NCI-H69 (cell line): ENCODE measurements at regions not wholly inside any gene's neighbourhood (a gene's known extent, or its start where the extent isn't known, plus 50 kb on each side); places are given as distances from the start of the nearest gene placed in this dataset.
"Not testable (repeated sequence)": the region's sequence is repeated elsewhere in the genome, so short reads cannot be mapped to it uniquely, and the experiment has no call there.

Experiments used
- DNase-seq: peaks from one replicate; lab custom pipeline; 2025; lab: John Stamatoyannopoulos, UW

DNA sequence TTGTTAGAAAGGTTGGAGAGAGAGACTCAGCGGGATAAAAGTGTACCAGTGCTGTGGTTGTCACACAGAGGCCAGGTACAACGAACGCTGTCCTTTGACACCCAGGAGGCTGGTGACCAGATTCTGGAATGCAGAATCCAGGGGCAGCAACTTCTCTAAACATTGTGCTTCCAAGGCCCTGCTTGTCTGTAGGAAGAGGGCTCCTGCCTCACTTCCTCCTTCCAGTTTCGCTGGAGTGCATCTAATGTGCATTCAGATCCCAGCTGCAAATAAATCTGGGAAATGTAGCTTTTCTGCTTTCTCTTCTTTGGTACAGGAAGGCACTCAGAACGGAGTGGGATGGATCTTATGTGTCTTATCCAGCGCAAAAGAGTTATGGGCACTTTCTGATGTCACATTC lies 171.8 kb upstream of the ATP5MC3 start:
- no peak for DNase-seq

DNA sequence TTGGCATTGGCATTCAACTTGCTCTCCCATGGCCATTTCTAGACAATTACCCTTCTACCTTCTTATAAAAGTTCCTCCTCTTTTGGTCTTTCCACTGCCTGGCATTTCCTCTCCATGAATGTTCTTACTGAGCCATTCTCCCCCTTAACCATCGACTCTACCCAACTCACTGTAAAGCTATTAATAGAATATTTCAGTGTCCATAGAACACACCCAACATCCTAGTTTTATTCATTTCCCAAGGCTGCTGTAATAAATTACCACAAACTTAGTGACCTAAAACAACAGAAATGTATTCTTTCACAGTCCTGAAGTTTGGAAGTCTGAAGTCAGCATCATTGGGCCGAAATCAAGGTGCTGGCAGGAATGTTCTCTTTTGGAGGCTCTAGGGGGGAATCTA lies 170.0 kb upstream of the ATP5MC3 start:
- no peak for DNase-seq

GRCh38 chr2:175350105-175350504 lies 168.6 kb upstream of the ATP5MC3 start:
- DNase-seq, result no peak

GRCh38 chr2:175342085-175342484 lies 160.6 kb upstream of the ATP5MC3 start:
- DNase-seq, result no peak

GRCh38 chr2:175330195-175330594 lies 148.7 kb upstream of the ATP5MC3 start:
- DNase-seq, result no peak

DNA sequence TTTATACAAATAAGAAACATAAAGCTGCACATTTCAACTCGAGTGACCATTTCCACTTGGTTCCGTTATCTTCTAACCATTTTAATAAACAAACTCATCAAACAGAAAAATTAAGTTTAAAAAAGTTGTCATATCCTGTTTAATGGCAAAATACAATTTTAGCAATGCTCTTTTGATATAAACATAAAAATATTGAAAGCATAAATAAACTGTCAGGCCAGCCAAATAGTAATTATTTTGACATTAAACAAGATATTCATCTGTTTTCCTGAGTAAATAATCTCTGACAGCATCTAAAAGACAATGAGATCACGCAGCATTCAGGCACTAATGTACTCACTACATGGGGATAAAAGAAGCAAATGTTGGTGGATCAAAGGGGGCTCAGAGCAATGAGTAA lies 145.3 kb upstream of the ATP5MC3 start:
- no peak for DNase-seq

DNA sequence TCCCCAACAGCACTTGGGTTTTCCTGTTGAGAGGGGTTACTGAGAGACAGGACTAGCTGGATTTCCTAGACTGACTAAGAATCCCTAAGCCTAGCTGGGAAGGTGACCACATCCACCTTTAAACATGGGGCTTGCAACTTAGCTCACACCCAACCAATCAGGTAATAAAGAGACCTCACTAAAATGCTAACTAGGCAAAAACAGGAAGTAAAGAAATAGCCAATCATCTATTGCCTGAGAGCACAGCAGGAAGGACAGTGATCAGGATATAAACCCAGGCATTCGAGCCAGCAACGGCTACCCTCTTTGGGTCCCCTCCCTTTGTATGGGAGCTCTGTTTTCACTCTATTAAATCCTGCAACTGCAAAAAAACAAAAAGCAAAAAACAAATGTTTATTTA lies 144.7 kb upstream of the ATP5MC3 start:
- not testable (repeated sequence) for DNase-seq

GRCh38 chr2:175323162-175323561 lies 141.7 kb upstream of the ATP5MC3 start:
- DNase-seq, result no peak

DNA sequence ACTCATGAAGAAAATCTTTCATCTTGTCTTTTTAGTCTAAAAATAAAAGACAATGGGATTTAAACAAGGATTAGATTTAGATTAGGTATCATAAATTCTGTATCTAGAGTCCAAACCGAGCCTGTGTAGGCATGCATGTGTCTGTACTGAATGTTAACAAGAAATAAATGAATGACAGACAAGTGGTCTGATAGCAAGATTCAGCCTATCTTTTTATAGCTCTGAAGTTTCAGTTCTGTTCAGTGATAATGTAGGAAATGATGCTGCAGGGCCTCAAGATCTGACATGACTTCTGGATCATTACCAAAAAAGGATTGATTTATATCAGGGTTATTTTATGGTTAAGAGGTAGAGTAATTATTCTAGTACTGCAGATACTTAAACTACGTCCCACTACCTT lies 137.0 kb upstream of the ATP5MC3 start:
- no peak for DNase-seq

GRCh38 chr2:175317751-175318150 lies 136.2 kb upstream of the ATP5MC3 start:
- no peak for DNase-seq

GRCh38 chr2:175312137-175312536 lies 130.6 kb upstream of the ATP5MC3 start:
- DNase-seq, result no peak

GRCh38 chr2:175310813-175311504 lies 129.4 kb upstream of the ATP5MC3 start:
- DNase-seq, result no peak

DNA sequence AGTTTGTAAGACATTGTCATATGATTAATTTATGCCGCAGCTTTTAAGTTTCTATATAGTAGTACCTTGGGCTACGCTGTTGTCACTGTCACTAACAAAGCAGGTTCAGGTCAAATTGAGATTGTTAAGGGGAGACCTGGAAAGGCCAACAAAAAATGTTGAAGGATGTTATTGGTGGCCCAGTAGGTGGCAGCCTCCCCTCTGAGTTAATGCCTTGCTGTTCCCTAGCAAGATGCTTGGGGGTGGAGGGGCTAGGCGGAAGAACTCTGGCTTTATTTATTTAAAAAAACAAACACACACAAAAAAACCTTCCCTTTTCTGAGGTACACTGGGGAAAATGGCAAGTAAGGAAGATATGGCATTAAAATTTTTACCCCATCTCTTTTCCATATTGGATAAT lies 128.3 kb upstream of the ATP5MC3 start:
- peak; percentile 80 for DNase-seq

DNA sequence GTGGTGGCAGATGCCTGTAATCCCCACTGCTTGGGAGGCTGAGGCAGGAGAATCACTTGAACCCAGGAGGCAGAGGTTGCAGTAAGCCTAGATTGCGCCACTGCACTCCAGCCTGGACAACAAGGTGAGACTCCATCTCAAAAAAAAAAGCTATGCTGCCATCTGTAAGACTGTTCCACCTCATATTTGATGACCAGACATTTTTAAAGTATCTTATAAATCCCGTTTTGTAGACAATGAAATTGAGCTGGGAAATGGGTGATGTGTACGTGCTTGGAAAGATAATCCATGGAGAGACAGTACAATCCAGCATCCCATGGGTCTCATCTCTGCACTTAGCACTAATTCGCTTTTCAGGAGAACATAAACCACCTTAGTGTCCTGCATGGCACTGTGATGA lies 126.5 kb upstream of the ATP5MC3 start:
- no peak for DNase-seq

DNA sequence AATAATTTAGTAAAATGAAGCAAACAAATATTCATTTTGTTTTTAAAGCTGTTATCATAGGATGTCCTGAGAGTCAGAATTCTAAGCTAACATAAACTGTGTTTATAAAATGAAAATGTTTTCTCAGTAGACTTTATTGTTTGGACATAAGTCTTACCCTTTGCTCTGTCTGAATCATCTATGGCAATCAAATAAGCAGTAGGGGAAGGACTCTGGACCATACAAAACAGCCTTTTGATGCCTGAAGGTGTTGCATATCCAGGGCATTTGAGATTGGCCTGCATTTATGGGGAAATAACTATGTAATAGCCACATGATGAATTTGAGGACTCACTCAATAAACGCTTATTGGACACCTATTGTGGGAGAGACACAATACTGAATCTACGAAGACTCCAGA lies 123.0 kb upstream of the ATP5MC3 start:
- DNase-seq, result no peak

DNA sequence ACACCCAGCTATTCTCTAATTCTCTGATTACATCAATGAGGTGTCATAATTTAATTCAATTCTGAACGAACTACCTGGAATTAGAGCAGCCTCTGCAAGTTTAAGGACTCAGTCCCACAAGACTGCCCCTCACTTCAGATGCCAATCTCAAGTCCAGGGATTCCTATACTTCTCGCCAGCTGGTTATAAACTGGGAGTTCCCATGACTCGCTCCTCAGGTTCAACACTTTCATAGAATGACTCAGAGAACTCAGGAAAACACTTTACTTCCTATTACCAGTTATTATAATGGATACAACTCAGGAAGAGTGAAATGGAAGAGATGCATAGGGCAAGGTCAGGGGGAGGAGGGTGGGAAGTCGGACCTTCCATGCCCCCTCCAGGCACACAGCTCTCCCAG lies 112.3 kb upstream of the ATP5MC3 start:
- no peak for DNase-seq

GRCh38 chr2:175293195-175293594 lies 111.7 kb upstream of the ATP5MC3 start:
- DNase-seq, result no peak

DNA sequence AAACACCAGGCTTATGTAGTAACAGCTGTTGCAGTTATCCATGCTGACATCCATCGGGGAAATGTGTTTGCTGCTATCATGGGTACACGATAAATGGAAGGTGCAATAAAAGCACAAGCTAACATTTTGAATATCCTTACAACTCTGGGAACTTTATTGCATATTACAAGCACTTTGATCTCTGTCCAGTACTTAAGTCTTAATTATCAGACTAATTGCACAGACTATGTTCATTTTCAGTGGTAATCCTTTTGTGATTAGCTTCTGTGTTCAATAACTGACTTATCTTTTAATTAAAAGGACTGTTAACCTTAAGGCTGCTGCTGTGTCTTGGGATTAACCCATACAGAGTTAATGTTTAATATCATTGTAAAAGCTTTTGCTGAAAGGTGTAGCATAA lies 101.4 kb upstream of the ATP5MC3 start:
- DNase-seq, result no peak

DNA sequence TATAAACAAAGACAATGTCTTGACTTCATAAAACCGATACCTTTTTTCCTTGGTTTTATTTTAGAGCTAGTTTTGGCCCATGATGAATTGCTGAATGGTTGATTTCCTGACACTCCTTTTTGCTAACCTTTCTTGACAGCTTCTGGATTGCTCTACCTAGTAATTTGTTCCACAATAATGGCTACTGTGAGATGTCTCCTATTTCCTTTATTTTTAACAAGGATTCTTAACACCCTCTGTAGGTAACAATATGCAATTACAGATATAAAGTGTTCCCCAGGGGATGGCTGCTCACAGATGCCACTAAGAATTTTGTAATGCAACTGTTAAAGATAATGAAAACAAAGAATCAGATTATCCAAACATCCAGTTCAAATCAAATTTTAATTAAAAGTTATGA lies 100.8 kb upstream of the ATP5MC3 start:
- DNase-seq, result peak; percentile 86

GRCh38 chr2:175277772-175278171 lies 96.3 kb upstream of the ATP5MC3 start:
- DNase-seq, result no peak

DNA sequence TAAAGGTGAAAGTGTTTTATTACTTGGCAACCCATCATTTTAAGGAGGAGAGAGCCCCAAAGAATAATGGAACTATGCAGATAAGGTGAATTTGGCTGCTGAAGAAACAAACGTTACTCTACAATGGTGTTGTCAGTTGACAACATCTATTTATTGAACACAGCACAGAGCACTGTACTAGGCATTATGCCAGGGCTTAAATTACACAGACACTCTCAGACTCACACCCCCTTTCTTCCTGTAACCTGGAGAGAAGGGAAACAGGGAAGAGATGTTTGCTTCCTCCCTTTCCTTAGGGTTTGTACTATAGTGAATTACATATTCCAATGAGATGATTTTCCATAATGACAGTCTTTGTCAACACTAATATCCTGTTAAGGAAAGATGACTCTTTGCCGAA lies 94.0 kb upstream of the ATP5MC3 start:
- peak; percentile 80 for DNase-seq

DNA sequence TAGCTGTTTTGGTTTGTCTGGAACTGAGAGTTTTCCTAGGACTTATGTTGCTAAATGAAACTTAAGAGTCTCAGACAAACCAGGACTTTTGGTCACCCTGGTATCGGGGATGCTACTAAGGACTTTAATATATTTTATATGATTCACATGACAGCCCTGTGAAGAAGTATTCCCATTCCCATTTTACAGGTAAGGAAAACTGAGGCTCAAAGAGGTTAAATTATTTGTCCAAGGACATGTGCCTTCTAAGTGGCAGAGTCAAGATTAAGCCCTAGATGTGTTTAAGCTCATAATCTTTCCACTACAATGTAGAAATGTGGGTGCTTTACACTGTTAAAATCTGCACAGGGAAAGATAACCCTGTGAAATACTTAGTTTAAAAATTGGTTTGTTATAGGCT lies 77.7 kb upstream of the ATP5MC3 start:
- no peak for DNase-seq

GRCh38 chr2:175256806-175257585 lies 75.5 kb upstream of the ATP5MC3 start:
- no peak for DNase-seq

DNA sequence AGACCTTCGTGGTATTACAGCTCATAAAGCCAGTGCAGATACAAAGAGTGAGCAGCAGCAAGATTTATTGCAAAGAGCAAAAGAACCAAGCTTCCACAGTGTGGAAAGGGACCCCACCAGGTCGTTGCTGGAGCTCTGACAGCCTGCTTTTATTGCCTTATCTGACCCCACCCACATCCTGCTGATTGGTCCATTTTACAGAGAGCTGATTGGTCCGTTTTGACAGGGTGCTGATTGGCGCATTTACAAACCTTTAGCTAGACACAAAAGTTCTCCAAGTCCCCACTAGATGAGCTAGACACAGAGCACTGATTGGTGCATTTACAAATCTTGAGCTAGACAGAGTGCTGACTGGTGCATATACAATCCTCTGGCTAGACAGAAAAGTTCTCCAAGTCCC lies 74.9 kb upstream of the ATP5MC3 start:
- not testable (repeated sequence) for DNase-seq
